ENCODE measurements at regions not wholly inside any gene's neighbourhood (a gene's known extent, or its start where the extent isn't known, plus 50 kb on each side); places are given as distances from the start of the nearest gene placed in this dataset.

GRCh38 chr14:101320396-101320795, 240.9 kb upstream of the DIO3 start:
- TF ChIP-seq GATA3 (IDR thresholded peaks at IDR 0.05; ENCODE audit: low read depth, low read length) (no peak), GATA2 (IDR thresholded peaks at IDR 0.05; ENCODE audit: low read depth, low read length) (no peak)
